Inferior parietal cortex (tissue), 1 donor: ENCODE measurements at regions not wholly inside any gene's neighbourhood (a gene's known extent, or its start where the extent isn't known, plus 50 kb on each side); places are given as distances from the start of the nearest gene placed in this dataset.

Experiments
- DNase-seq: peaks from one replicate; pipeline ENCODE4 v3.0.0-alpha.2; 2016; ENCODE audit errors: extremely low spot score

GRCh38 chr16:87050142-87050541 lies 267.1 kb downstream of the C16orf95 start:
- DNase-seq, result no peak

DNA sequence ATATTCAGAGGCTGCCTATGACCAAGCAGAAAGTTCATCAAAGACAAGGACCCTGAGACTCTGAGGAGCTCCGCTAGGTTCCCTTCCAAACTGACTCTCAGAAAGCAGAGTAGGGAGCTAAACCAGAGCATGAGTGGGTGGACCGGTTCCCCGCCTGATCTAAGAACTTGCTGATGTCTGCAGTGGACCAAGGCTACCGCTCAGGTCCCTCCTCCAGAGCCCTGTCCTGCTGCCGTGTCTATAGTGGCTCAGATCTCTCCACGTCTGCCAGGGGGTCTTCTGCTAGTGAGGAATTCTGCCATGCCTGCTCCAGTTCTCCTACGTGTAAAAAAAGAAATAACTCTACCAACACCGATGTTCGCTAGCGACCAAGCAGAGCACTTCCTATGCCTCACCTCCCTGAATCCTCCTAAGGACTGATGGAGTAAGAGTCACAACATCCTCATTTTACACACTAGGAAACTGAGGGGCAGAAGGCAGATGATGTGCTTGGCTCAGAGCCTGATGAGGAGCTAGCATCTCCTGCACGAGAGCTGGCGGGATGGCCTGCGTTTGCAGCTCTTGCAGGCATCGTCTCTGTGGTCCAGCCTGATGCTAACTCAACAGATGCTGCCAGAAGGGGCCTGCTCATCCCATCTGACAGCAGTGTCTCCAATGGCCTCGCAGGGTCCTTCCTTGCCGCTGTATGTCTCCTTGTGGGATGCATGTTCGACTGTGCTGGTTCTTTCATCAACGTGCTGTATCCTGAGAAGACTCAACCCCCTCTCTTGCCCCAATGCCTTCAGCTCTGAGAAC lies 265.5 kb downstream of the C16orf95 start:
- no peak for DNase-seq

- no peak for DNase-seq
Measured at GRCh38 chr16:87052506-87052905, 264.7 kb downstream of the C16orf95 start.

- no peak for DNase-seq
Measured at GRCh38 chr16:87053016-87053982, 263.9 kb downstream of the C16orf95 start.

DNA sequence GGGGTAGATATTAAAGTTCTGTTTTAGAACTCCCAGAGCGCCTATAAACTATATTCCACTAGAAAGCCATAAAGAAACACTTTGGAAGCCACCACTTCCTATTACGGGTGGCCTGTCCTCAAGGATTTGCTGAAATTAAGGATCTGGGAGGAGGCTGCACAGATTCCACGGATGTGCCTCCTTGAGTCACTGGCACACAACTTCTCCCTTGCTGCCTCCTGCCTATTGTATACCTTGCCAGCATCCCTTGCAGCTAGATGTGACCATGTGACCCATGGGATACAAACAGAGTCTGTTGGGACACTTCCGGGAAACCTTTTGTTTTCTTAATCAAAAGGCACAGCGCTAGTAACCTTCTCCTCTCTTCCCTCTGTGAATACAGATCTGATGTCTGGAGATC lies 263.0 kb downstream of the C16orf95 start:
- DNase-seq, result no peak

DNA sequence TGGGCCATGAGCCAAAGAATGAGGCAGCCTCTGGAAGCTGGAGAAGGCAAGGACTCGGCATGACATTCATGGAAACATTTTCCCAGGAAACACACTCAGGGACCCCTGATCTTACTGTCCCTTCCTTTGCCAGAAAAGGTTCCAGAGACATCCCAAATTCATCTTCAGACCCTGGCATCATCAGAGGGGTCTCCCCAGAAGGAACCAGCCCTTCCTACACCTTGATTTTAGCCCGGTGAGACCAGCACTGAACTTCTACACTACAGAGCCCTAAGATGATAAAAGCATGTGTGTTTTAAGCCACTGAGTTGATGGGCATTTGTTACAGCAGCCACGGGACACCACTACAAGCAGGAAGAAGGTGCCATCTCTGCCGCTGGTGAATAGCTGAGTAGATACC lies 262.3 kb downstream of the C16orf95 start:
- DNase-seq, result no peak

DNA sequence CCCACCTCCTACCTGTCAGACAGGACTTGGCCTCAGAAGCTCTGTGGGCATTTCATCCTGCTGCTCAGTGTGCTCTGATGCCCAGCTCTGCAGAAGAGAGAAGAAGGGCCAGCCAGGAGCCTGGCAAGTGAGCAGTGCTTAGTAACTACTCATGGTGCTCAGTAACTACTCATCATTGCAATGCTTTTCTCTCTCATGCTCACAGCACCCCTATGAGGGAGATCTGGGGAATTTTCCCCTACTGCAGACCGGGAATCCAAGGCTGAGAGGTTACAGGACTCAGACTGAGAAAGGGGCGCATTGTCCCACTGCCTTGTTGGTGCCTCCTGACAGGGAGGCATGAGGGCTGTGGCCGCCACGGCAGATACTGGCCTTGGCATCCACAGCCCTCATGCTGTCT lies 261.1 kb downstream of the C16orf95 start:
- no peak for DNase-seq

- DNase-seq, result no peak
Measured at GRCh38 chr16:87056551-87056950, 260.6 kb downstream of the C16orf95 start.

- no peak for DNase-seq
Measured at GRCh38 chr16:87057211-87057881, 259.8 kb downstream of the C16orf95 start.

GRCh38 chr16:87057951-87058560 lies 259.1 kb downstream of the C16orf95 start:
- no peak for DNase-seq

DNA sequence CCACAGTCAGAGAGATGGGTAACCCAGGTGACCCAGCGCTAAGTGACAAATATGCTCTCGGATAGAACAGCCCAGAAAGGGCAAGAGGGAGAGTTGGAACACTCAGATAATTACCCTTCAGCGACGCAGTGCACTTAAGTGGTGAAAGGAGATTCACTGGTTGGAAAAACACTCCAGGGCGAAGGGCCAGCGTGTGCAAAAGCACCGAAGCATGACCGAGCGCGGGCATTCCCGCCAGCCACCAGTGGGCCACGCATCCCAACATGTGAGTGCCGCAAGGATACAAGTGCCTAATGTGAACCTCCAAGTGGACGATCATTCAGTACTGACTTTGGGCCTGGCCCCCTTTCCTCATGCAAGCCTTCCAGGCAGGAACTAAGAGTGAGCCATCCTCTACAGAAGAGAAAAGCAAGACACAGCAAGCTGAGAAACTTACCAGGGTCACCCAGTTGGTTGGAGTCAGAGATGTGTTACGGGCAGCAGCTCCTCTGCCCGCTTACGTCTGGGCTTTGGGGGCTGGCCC lies 258.4 kb downstream of the C16orf95 start:
- no peak for DNase-seq

- no peak for DNase-seq
Measured at GRCh38 chr16:87060034-87060986, 256.9 kb downstream of the C16orf95 start.

- no peak for DNase-seq
Measured at GRCh38 chr16:87061243-87061920, 255.8 kb downstream of the C16orf95 start.

- peak; percentile 67 for DNase-seq
Measured at GRCh38 chr16:87062569-87063442, 254.4 kb downstream of the C16orf95 start.

GRCh38 chr16:87063543-87063942 lies 253.6 kb downstream of the C16orf95 start:
- DNase-seq, result no peak

GRCh38 chr16:87064731-87065445 lies 252.3 kb downstream of the C16orf95 start:
- DNase-seq, result no peak

GRCh38 chr16:87065446-87066132 lies 251.6 kb downstream of the C16orf95 start:
- no peak for DNase-seq
